C4-2B (cell line): ENCODE measurements at regions not wholly inside any gene's neighbourhood (a gene's known extent, or its start where the extent isn't known, plus 50 kb on each side); places are given as distances from the start of the nearest gene placed in this dataset.

Source experiments
- CTCF ChIP-seq: fragments of 450-650 bp; conservative IDR thresholded peaks from 2 replicates; pipeline ENCODE4 v1.5.1; 2017; ENCODE audit warnings: mild to moderate bottlenecking
- ZFX ChIP-seq: fragments of 450-650 bp; IDR thresholded peaks from 2 replicates; pipeline ENCODE4 v1.6.1; 2017

GRCh38 chr2:71798266-71799012 lies 345.1 kb downstream of the DYSF start:
- TF ChIP-seq CTCF: peak; percentile 71
- no peak for TF ChIP-seq ZFX
